Gastrocnemius medialis (tissue), 4 donors: ENCODE measurements at regions not wholly inside any gene's neighbourhood (a gene's known extent, or its start where the extent isn't known, plus 50 kb on each side); places are given as distances from the start of the nearest gene placed in this dataset.
"Not testable (repeated sequence)": the region's sequence is repeated elsewhere in the genome, so short reads cannot be mapped to it uniquely, and the experiment has no call there.

Source experiments
- ATAC-seq, 2 donors: fragments of 150-250 bp; one replicate each; pipeline ENCODE4 v1.9.1; 2016
- DNase-seq, 2 donors: peaks; one replicate each; pipeline ENCODE4 v3.0.0-alpha.2; 2019
- H3K27ac ChIP-seq, 4 donors: fragments of 200-600 bp; sonication (generic); 1 replicate in 1 of 4; 2 replicates in 3 of 4; pipeline ENCODE4 v1.5.1; 2016 to 2018; ENCODE audit warnings: mild to moderate bottlenecking in 2 of 4, moderate library complexity in 1 of 4
- H3K27me3 ChIP-seq, 3 donors: fragments of 200-600 bp; sonication (generic) in 2 of 3; 1 replicate in 1 of 3; 2 replicates in 2 of 3; pipeline versions ENCODE4 v1.5.1 to v1.6.0; 2016 to 2019; ENCODE audit warnings: mild to moderate bottlenecking in 1 of 3, moderate library complexity in 1 of 3
- H3K36me3 ChIP-seq, 2 donors: fragments of 200-600 bp; sonication (generic) in 1 of 2; one replicate each; pipeline ENCODE4 v1.5.1; 2017 to 2018
- H3K4me1 ChIP-seq, 2 donors: fragments of 200-600 bp; sonication (generic) in 1 of 2; one replicate each; pipeline ENCODE4 v1.5.1; 2016 to 2017; ENCODE audit warnings: mild to moderate bottlenecking in 2 of 2
- H3K4me3 ChIP-seq, 4 donors: fragments of 200-600 bp; sonication (generic) in 3 of 4; 1 replicate in 1 of 4; 2 replicates in 3 of 4; pipeline ENCODE4 v1.5.1; 2016 to 2019; ENCODE audit warnings: mild to moderate bottlenecking in 2 of 4
- H3K9me3 ChIP-seq, 3 donors: fragments of 200-600 bp; sonication (generic) in 2 of 3; 1 replicate in 1 of 3; 2 replicates in 2 of 3; pipeline ENCODE4 v1.5.1; 2016 to 2019
- POLR2A ChIP-seq, 2 donors: fragments of 450-650 bp; IDR thresholded peaks; one replicate each; pipeline ENCODE4 v1.6.1; 2017; ENCODE audit warnings: antibody characterized with exemption in 2 of 2, mild to moderate bottlenecking in 2 of 2, moderate library complexity in 2 of 2
- in situ Hi-C, 4 donors: fragments of 200-750 bp; cut with MboI; loops; one replicate each; pipeline versions ENCODE4 v1.15.0 to v1.8.0; 2017; ENCODE audit warnings: low sequenced_read_pairs in 4 of 4
- intact Hi-C: fragments of 100-400 bp; cut with DNase I; formaldehyde crosslinking; loops from one replicate; pipeline ENCODE4 v1.15.1; 2023; ENCODE audit warnings: low total_unique reads
- TF ChIP-seq, protein P1 (sequence below), 5 experiments: fragments of 450-650 bp in 3 of 5; fragments of 200-600 bp in 2 of 5; sonication (generic) in 2 of 5; IDR thresholded peaks in 4 of 5; conservative IDR thresholded peaks in 1 of 5; 1 replicate in 4 of 5; 2 replicates in 1 of 5; pipeline ENCODE4 v1.5.1; 2016 to 2019; ENCODE audit warnings: antibody characterized with exemption in 5 of 5, mild to moderate bottlenecking in 3 of 5, moderate library complexity in 3 of 5

DNA sequence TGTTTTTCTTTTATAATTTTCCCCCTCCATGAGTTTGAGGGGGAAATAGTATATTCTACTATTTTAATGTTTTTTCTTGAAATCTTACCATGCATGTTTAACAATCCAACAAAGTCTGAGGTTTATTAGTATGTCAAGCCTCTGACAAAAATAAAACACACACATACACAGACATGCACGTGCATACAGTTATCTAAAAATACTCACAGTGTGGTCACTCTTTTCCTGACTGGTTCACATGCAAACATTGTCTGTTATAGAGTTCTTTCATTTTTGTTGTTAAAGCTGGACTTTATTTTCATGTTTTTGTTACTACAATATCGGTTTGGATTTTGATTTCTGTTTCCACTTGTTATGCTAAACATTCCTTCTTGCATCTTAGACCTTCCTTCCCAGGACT, 236.6 kb downstream of the MFSD1 start:
- TF ChIP-seq, protein P1, sequence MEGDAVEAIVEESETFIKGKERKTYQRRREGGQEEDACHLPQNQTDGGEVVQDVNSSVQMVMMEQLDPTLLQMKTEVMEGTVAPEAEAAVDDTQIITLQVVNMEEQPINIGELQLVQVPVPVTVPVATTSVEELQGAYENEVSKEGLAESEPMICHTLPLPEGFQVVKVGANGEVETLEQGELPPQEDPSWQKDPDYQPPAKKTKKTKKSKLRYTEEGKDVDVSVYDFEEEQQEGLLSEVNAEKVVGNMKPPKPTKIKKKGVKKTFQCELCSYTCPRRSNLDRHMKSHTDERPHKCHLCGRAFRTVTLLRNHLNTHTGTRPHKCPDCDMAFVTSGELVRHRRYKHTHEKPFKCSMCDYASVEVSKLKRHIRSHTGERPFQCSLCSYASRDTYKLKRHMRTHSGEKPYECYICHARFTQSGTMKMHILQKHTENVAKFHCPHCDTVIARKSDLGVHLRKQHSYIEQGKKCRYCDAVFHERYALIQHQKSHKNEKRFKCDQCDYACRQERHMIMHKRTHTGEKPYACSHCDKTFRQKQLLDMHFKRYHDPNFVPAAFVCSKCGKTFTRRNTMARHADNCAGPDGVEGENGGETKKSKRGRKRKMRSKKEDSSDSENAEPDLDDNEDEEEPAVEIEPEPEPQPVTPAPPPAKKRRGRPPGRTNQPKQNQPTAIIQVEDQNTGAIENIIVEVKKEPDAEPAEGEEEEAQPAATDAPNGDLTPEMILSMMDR (IDR thresholded peaks at IDR 0.05 in 4 of 5, conservative IDR thresholded peaks at IDR 0.05 in 1 of 5) = no peak
- TF ChIP-seq POLR2A (IDR thresholded peaks at IDR 0.05) = no peak
- H3K36me3 ChIP-seq = no peaks in the 10 kb centered on the region
- peaks cover 0 to 3% (median 0%) of the 10 kb centered on the region in 3 donors for H3K9me3 ChIP-seq
- in situ Hi-C loops (no loop called here), intact Hi-C loops (no loop called here)
- DNase-seq (no peak), ATAC-seq (no peak)
- H3K27ac ChIP-seq = no peak overlapping the region
- H3K27me3 ChIP-seq = no peaks in the 10 kb centered on the region
- no peaks in the 10 kb centered on the region for H3K4me1 ChIP-seq
- no peak overlapping the region for H3K4me3 ChIP-seq

- intact Hi-C loops (no loop called here), in situ Hi-C loops (no loop called here)
- no peak overlapping the region for H3K4me3 ChIP-seq
- no peak for ATAC-seq
- H3K4me1 ChIP-seq = no peaks in the 10 kb centered on the region
- TF ChIP-seq, protein P1 (IDR thresholded peaks at IDR 0.05 in 4 of 5, conservative IDR thresholded peaks at IDR 0.05 in 1 of 5) = no peak
- TF ChIP-seq POLR2A (IDR thresholded peaks at IDR 0.05) = no peak
- no peak overlapping the region for H3K27ac ChIP-seq
- peaks cover 0 to 3% (median 0%) of the 10 kb centered on the region in 3 donors for H3K9me3 ChIP-seq
- no peak for DNase-seq
- no peaks in the 10 kb centered on the region for H3K36me3 ChIP-seq
- H3K27me3 ChIP-seq = no peaks in the 10 kb centered on the region
Measured at GRCh38 chr3:159039286-159039685, 237.4 kb downstream of the MFSD1 start.

DNA sequence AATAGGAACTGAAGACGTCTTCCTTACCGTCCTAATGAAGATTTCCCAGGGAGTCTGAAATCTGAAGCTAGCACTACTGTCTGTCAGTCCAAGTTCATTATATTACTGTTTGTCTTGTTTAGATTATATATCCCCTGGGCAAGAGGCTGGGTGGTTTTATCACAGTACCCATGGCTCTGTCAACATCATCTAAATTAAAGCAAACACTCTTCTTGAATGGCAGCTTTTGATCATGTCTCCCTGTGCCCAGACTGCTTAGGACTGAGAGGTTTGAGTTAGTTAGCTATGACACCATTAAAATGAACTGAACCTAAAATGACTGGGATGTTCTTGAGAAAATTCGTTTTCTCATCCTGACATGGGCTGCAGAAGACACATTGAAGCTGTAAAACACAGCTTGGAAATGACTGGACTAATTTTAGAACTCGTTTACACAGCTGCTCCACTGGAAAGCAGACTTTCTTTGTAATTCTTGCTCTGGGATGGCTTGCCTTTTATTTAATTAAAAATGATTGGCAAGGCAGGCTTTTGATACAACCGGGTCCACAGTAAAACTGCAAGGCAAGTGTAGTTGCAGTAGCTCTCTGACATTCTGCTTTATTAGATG, 243.5 kb downstream of the MFSD1 start:
- intact Hi-C loops (no loop called here), in situ Hi-C loops (no loop called here)
- Histone ChIP-seq H3K36me3 (no peaks in the 10 kb centered on the region), H3K27me3 (no peaks in the 10 kb centered on the region), H3K4me1 (no peaks in the 10 kb centered on the region), H3K4me3 (no peak overlapping the region), H3K27ac (no peak overlapping the region), H3K9me3 (no peaks in the 10 kb centered on the region)
- DNase-seq (no peak), ATAC-seq (no peak)
- TF ChIP-seq, protein P1 (IDR thresholded peaks at IDR 0.05 in 4 of 5, conservative IDR thresholded peaks at IDR 0.05 in 1 of 5) = no peak
- no peak for TF ChIP-seq POLR2A (IDR thresholded peaks at IDR 0.05)

GRCh38 chr3:159047361-159047760, 245.5 kb downstream of the MFSD1 start:
- H3K4me3 ChIP-seq = no peak overlapping the region
- H3K36me3 ChIP-seq = no peaks in the 10 kb centered on the region
- in situ Hi-C loops = no loop called here
- no peaks in the 10 kb centered on the region for H3K9me3 ChIP-seq
- H3K4me1 ChIP-seq = no peaks in the 10 kb centered on the region
- ATAC-seq (no peak), DNase-seq (no peak)
- intact Hi-C loops = no loop called here
- TF ChIP-seq, protein P1 (IDR thresholded peaks at IDR 0.05 in 4 of 5, conservative IDR thresholded peaks at IDR 0.05 in 1 of 5) = no peak
- TF ChIP-seq POLR2A (IDR thresholded peaks at IDR 0.05) = no peak
- no peak overlapping the region for H3K27ac ChIP-seq
- H3K27me3 ChIP-seq = no peaks in the 10 kb centered on the region

DNA sequence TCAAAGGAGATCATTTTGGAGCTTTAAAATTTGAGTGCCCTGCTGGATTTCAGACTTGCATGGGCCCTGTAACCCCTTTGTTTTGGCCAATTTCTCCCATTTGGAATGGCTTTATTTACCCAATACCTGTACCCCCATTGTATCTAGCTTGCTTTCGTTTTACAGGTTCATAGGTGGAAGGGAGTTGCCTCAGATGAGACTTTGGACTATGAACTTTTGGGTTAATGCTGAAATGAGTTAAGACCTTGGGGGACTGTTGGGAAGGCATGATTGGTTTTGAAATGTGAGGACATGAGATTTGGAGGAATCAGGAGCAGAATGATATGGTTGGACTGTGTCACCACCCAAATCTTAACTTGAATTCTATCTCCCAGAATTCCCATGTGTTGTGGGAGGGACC, 250.6 kb downstream of the MFSD1 start:
- DNase-seq, intact Hi-C loops, in situ Hi-C loops: not testable (repeated sequence)

More for the DNA sequence above, 250.6 kb downstream of the MFSD1 start:
- not testable (repeated sequence) for H3K27me3 ChIP-seq, H3K27ac ChIP-seq, H3K9me3 ChIP-seq, ATAC-seq, H3K4me3 ChIP-seq, H3K36me3 ChIP-seq, H3K4me1 ChIP-seq
